H1 (cell line): ENCODE measurements at regions not wholly inside any gene's neighbourhood (a gene's known extent, or its start where the extent isn't known, plus 50 kb on each side); places are given as distances from the start of the nearest gene placed in this dataset.

Source experiments
- ATF2 ChIP-seq: IDR thresholded peaks from 2 replicates; pipeline ENCODE4 v1.6.1; 2012; ENCODE audit warnings: low read length, inconsistent platforms
- CBX8 ChIP-seq: fragments of 300-800, 300-1000 bp; sonication (generic); IDR thresholded peaks from 2 replicates; pipeline ENCODE4 v1.7.1; 2016; ENCODE audit warnings: low read depth, low read length, borderline replicate concordance
- HDAC2 ChIP-seq, 2 experiments: fragments of 300-600 bp in 1 of 2; sonication (generic) in 1 of 2; IDR thresholded peaks; 2 replicates each; pipeline ENCODE4 v1.6.1; 2011 to 2012; ENCODE audit warnings: low read depth in 2 of 2, low read length in 2 of 2, mild to moderate bottlenecking in 2 of 2, moderate library complexity in 2 of 2, borderline replicate concordance in 1 of 2, inconsistent platforms in 1 of 2
- POLR2A ChIP-seq, 2 experiments: IDR thresholded peaks; 1 replicate in 1 of 2; 2 replicates in 1 of 2; pipeline ENCODE4 v1.6.1; 2011; ENCODE audit warnings: low read depth in 2 of 2, low read length in 2 of 2, mild to moderate bottlenecking in 2 of 2; ENCODE audit errors: control extremely low read depth in 1 of 2
- SIN3A ChIP-seq, 2 experiments: IDR thresholded peaks in 1 of 2; conservative IDR thresholded peaks in 1 of 2; 2 replicates each; pipeline ENCODE4 v1.6.1; 2011 to 2012; ENCODE audit warnings: low read length in 2 of 2, improper control_type of control experiment in 1 of 2, low read depth in 1 of 2, mild to moderate bottlenecking in 1 of 2
- SP2 ChIP-seq: IDR thresholded peaks from 2 replicates; pipeline ENCODE4 v1.6.1; 2012; ENCODE audit warnings: mild to moderate bottlenecking, low read length, inconsistent platforms
- TAF1 ChIP-seq: IDR thresholded peaks from 2 replicates; pipeline ENCODE4 v1.6.1; 2011; ENCODE audit warnings: mild to moderate bottlenecking, low read depth, low read length

GRCh38 chr11:11788063-11788710 lies 53.6 kb upstream of the USP47 start (continued):
- no peak for TF ChIP-seq SIN3A (conservative IDR thresholded peaks at IDR 0.05 in 1 of 2, IDR thresholded peaks at IDR 0.05 in 1 of 2; ENCODE audit: low read depth in 1 of 2, low read length in 2 of 2)
- TF ChIP-seq ATF2, result no peak
- TF ChIP-seq TAF1, result no peak
- no peak for TF ChIP-seq CBX8
- no peak for TF ChIP-seq POLR2A (IDR thresholded peaks at IDR 0.05; ENCODE audit: control extremely low read depth in 1 of 2, low read depth in 2 of 2, low read length in 2 of 2)
- TF ChIP-seq HDAC2 (IDR thresholded peaks at IDR 0.05; ENCODE audit: borderline replicate concordance in 1 of 2, low read depth in 2 of 2, low read length in 2 of 2), result no peak
- no peak for TF ChIP-seq SP2
